Hepatocyte (in vitro differentiated cells): ENCODE measurements at regions not wholly inside any gene's neighbourhood (a gene's known extent, or its start where the extent isn't known, plus 50 kb on each side); places are given as distances from the start of the nearest gene placed in this dataset.

Experiments used
- DNase-seq: peaks from one replicate; pipeline ENCODE4 v3.0.0-alpha.2; 2016; ENCODE audit warnings: low spot score
- H2AFZ ChIP-seq: fragments of 200-600 bp; sonication (generic); 2 replicates; pipeline ENCODE4 v1.6.0; 2016; ENCODE audit warnings: antibody characterized with exemption, mild to moderate bottlenecking
- H3K27ac ChIP-seq: fragments of 200-600 bp; sonication (generic); 2 replicates; pipeline ENCODE4 v1.5.1; 2016; ENCODE audit warnings: mild to moderate bottlenecking
- H3K27me3 ChIP-seq: fragments of 200-600 bp; sonication (generic); 2 replicates; pipeline ENCODE4 v1.6.1; 2016
- H3K36me3 ChIP-seq: fragments of 200-600 bp; sonication (generic); replicated peaks from 2 replicates; pipeline ENCODE4 v1.5.1; 2016; ENCODE audit warnings: low read depth; ENCODE audit not compliant: insufficient read depth
- H3K4me1 ChIP-seq: fragments of 200-600 bp; sonication (generic); 2 replicates; pipeline ENCODE4 v1.5.1; 2016; ENCODE audit warnings: mild to moderate bottlenecking, moderate library complexity; ENCODE audit not compliant: insufficient read depth
- H3K4me2 ChIP-seq: fragments of 200-600 bp; sonication (generic); 2 replicates; pipeline ENCODE4 v1.6.0; 2016
- H3K4me3 ChIP-seq: fragments of 200-600 bp; sonication (generic); 2 replicates; pipeline ENCODE4 v1.5.1; 2016; ENCODE audit warnings: mild to moderate bottlenecking
- H3K79me2 ChIP-seq: fragments of 200-600 bp; sonication (generic); 2 replicates; pipeline ENCODE4 v1.6.0; 2017; ENCODE audit warnings: mild to moderate bottlenecking
- H3K9me2 ChIP-seq: fragments of 200-600 bp; sonication (generic); replicated peaks from 2 replicates; pipeline ENCODE4 v1.6.0; 2017; ENCODE audit warnings: mild to moderate bottlenecking; ENCODE audit not compliant: insufficient read depth
- H3K9me3 ChIP-seq: fragments of 200-600 bp; sonication (generic); 2 replicates; pipeline ENCODE4 v1.5.1; 2016; ENCODE audit warnings: low read depth, mild to moderate bottlenecking
- H4K20me1 ChIP-seq: fragments of 200-600 bp; sonication (generic); 2 replicates; pipeline ENCODE4 v1.6.0; 2016; ENCODE audit warnings: mild to moderate bottlenecking; ENCODE audit not compliant: insufficient read depth, poor library complexity, severe bottlenecking
- CTCF ChIP-seq: fragments of 200-600 bp; sonication (generic); IDR thresholded peaks from 2 replicates; pipeline ENCODE4 v1.5.1; 2016; ENCODE audit warnings: antibody characterized with exemption, mild to moderate bottlenecking; ENCODE audit not compliant: poor library complexity
- EZH2 ChIP-seq: fragments of 200-600 bp; sonication (generic); IDR thresholded peaks from 2 replicates; pipeline ENCODE4 v1.6.1; 2016; ENCODE audit warnings: antibody characterized with exemption, mild to moderate bottlenecking, borderline replicate concordance
- EZH2phosphoT487 ChIP-seq: fragments of 200-600 bp; sonication (generic); IDR thresholded peaks from one replicate; pipeline ENCODE4 v1.6.1; 2018; ENCODE audit warnings: antibody characterized with exemption, mild to moderate bottlenecking, low read depth, moderate library complexity; ENCODE audit not compliant: unreplicated experiment, severe bottlenecking
- WGBS: methylation state at CpG from one replicate; pipeline ENCODE4 v1.1.6; 2016; ENCODE audit warnings: low lambda C conversion rate; ENCODE audit errors: missing lambda C conversion rate; 5-methylcytosine and 5-hydroxymethylcytosine counted together

GRCh38 chr3:181431748-181432147, 280.0 kb upstream of the SOX2 start:
- Histone ChIP-seq H3K4me2 (no peak overlapping the region), H3K27me3 (no peaks in the 10 kb centered on the region), H4K20me1 (no peaks in the 10 kb centered on the region), H3K4me3 (no peak overlapping the region), H3K9me3 (no peaks in the 10 kb centered on the region), H3K79me2 (no peaks in the 10 kb centered on the region), H3K27ac (no peak overlapping the region), H3K4me1 (no peaks in the 10 kb centered on the region), H2AFZ (no peak overlapping the region), H3K36me3 (no peaks in the 10 kb centered on the region), H3K9me2 (no peaks in the 10 kb centered on the region)
- 80% methylated on average over 4 of the region's 4 CpGs for WGBS
- TF ChIP-seq EZH2phosphoT487 (no peak), EZH2 (no peak), CTCF (no peak)
- DNase-seq = no peak

- Histone ChIP-seq H3K27me3 (no peaks in the 10 kb centered on the region), H3K9me3 (no peaks in the 10 kb centered on the region), H3K9me2 (no peaks in the 10 kb centered on the region), H3K4me1 (no peaks in the 10 kb centered on the region), H3K36me3 (no peaks in the 10 kb centered on the region), H3K79me2 (no peaks in the 10 kb centered on the region), H3K4me2 (no peak overlapping the region), H4K20me1 (no peaks in the 10 kb centered on the region), H3K27ac (no peak overlapping the region), H2AFZ (no peak overlapping the region), H3K4me3 (no peak overlapping the region)
- WGBS = 64% methylated on average over 3 of the region's 3 CpGs
- no peak for DNase-seq
- TF ChIP-seq CTCF (no peak), EZH2 (no peak), EZH2phosphoT487 (no peak)
Observed at GRCh38 chr3:181425074-181425473, 286.7 kb upstream of the SOX2 start.

- Histone ChIP-seq H3K9me3 (no peaks in the 10 kb centered on the region), H3K9me2 (no peaks in the 10 kb centered on the region), H4K20me1 (no peaks in the 10 kb centered on the region), H3K36me3 (no peaks in the 10 kb centered on the region), H3K4me1 (no peaks in the 10 kb centered on the region), H2AFZ (no peak overlapping the region), H3K4me3 (no peak overlapping the region), H3K27ac (no peak overlapping the region), H3K27me3 (no peaks in the 10 kb centered on the region), H3K4me2 (no peak overlapping the region), H3K79me2 (no peaks in the 10 kb centered on the region)
- TF ChIP-seq CTCF = no peak
- TF ChIP-seq EZH2phosphoT487 = no peak
- no peak for TF ChIP-seq EZH2
- no peak for DNase-seq
- 32% methylated on average over 1 of the region's 1 CpG for WGBS
Observed at GRCh38 chr3:181418233-181418632, 293.5 kb upstream of the SOX2 start.

DNA sequence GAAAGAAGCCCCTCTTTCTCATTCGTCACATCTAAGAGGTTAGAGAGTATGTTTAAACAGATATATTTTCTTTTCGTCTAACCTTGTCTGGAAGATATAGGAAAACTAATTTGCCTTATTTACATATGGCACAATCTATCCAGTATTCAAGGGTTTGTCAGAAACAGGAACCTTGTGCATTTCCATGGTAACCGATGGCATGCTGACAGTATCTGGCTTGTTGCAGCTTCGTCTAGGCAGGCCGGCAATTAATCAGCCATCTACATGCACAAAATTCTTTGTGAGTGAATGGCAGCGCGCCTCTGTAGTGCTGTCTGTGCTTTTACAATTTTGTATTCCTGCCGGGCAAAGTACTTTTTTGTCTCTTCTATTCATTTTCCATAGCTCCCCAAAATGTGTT, 294.0 kb upstream of the SOX2 start:
- no peak overlapping the region for H2AFZ ChIP-seq
- H3K9me3 ChIP-seq = no peaks in the 10 kb centered on the region
- H3K4me3 ChIP-seq = no peak overlapping the region
- H3K79me2 ChIP-seq = no peaks in the 10 kb centered on the region
- no peaks in the 10 kb centered on the region for H3K36me3 ChIP-seq
- H3K27me3 ChIP-seq = no peaks in the 10 kb centered on the region
- DNase-seq = peak; percentile 12
- H3K4me2 ChIP-seq = no peak overlapping the region
- 47% methylated on average over 8 of the region's 8 CpGs for WGBS
- H3K27ac ChIP-seq = no peak overlapping the region
- H4K20me1 ChIP-seq = no peaks in the 10 kb centered on the region
- no peaks in the 10 kb centered on the region for H3K9me2 ChIP-seq
- no peak for TF ChIP-seq EZH2phosphoT487
- no peak for TF ChIP-seq EZH2
- TF ChIP-seq CTCF = no peak
- H3K4me1 ChIP-seq = no peaks in the 10 kb centered on the region
